GM12891 (cell line): ENCODE measurements at regions not wholly inside any gene's neighbourhood (a gene's known extent, or its start where the extent isn't known, plus 50 kb on each side); places are given as distances from the start of the nearest gene placed in this dataset.
"Not testable (repeated sequence)": the region's sequence is repeated elsewhere in the genome, so short reads cannot be mapped to it uniquely, and the experiment has no call there.

Experiments used
- DNase-seq: peaks from one replicate; pipeline ENCODE4 v3.0.0; 2011; ENCODE audit warnings: low spot score; ENCODE audit not compliant: insufficient read length
- FAIRE-seq: peaks from 2 replicates; lab custom pipeline; 2011; peaks lifted over from hg19 to GRCh38; lab: Jason Lieb, UNC
- PAX5 ChIP-seq: IDR thresholded peaks from 2 replicates; pipeline ENCODE4 v1.6.1; 2011; ENCODE audit warnings: low read length, moderate library complexity, mild to moderate bottlenecking; ENCODE audit not compliant: insufficient read depth, severe bottlenecking
- POLR2A ChIP-seq: IDR thresholded peaks from 2 replicates; pipeline ENCODE4 v1.6.1; 2011; ENCODE audit warnings: low read depth, low read length, control low read depth
- POLR2AphosphoS5 ChIP-seq: IDR thresholded peaks from 2 replicates; pipeline ENCODE4 v1.6.1; 2011; ENCODE audit warnings: low read depth, low read length, control low read depth
- POU2F2 ChIP-seq: IDR thresholded peaks from 2 replicates; pipeline ENCODE4 v1.6.1; 2011; ENCODE audit warnings: low read depth, mild to moderate bottlenecking, control low read depth, low read length, moderate library complexity
- SPI1 ChIP-seq: IDR thresholded peaks from 2 replicates; pipeline ENCODE4 v1.6.1; 2011; ENCODE audit warnings: low read depth, low read length, control low read depth
- TAF1 ChIP-seq: IDR thresholded peaks from 2 replicates; pipeline ENCODE4 v1.6.1; 2011; ENCODE audit warnings: low read depth, low read length, control low read depth

GRCh38 chr6:139882234-139882633 lies 507.8 kb upstream of the CITED2 start:
- FAIRE-seq (no peak), DNase-seq (no peak)
- TF ChIP-seq POU2F2 (no peak), PAX5 (no peak), POLR2AphosphoS5 (no peak), TAF1 (no peak), SPI1 (no peak), POLR2A (no peak)

GRCh38 chr6:139881728-139882211 lies 507.3 kb upstream of the CITED2 start:
- no peak for FAIRE-seq
- TF ChIP-seq SPI1 = no peak
- no peak for TF ChIP-seq POLR2A
- TF ChIP-seq POU2F2 = no peak
- TF ChIP-seq POLR2AphosphoS5 = no peak
- TF ChIP-seq PAX5 = no peak
- no peak for TF ChIP-seq TAF1
- no peak for DNase-seq

GRCh38 chr6:139881236-139881635 lies 506.8 kb upstream of the CITED2 start:
- DNase-seq = no peak
- FAIRE-seq = no peak
- no peak for TF ChIP-seq POLR2A
- TF ChIP-seq SPI1 = no peak
- no peak for TF ChIP-seq POLR2AphosphoS5
- no peak for TF ChIP-seq PAX5
- no peak for TF ChIP-seq TAF1
- no peak for TF ChIP-seq POU2F2

GRCh38 chr6:139879823-139880356 lies 505.4 kb upstream of the CITED2 start:
- no peak for TF ChIP-seq PAX5
- no peak for TF ChIP-seq POLR2A
- TF ChIP-seq SPI1 = no peak
- no peak for TF ChIP-seq POLR2AphosphoS5
- no peak for TF ChIP-seq TAF1
- TF ChIP-seq POU2F2 = no peak
- DNase-seq = no peak
- no peak for FAIRE-seq

GRCh38 chr6:139879241-139879640 lies 504.8 kb upstream of the CITED2 start:
- not testable (repeated sequence) for DNase-seq, FAIRE-seq

- TF ChIP-seq PAX5 (no peak), POLR2A (no peak), POLR2AphosphoS5 (no peak), SPI1 (no peak), POU2F2 (no peak), TAF1 (no peak)
- no peak for DNase-seq
- FAIRE-seq = no peak
These were observed 503.5 kb upstream of the CITED2 start for GRCh38 chr6:139877828-139878405.

GRCh38 chr6:139872665-139873064 lies 498.2 kb upstream of the CITED2 start:
- TF ChIP-seq POU2F2 (no peak), PAX5 (no peak), POLR2AphosphoS5 (no peak), TAF1 (no peak), SPI1 (no peak), POLR2A (no peak)
- FAIRE-seq (no peak), DNase-seq (no peak)

GRCh38 chr6:139871803-139872510 lies 497.5 kb upstream of the CITED2 start:
- FAIRE-seq (no peak), DNase-seq (no peak)
- TF ChIP-seq TAF1 (no peak), POLR2AphosphoS5 (no peak), POLR2A (no peak), PAX5 (no peak), POU2F2 (no peak), SPI1 (no peak)

GRCh38 chr6:139871165-139871710 lies 496.8 kb upstream of the CITED2 start:
- no peak for FAIRE-seq
- no peak for DNase-seq

More at GRCh38 chr6:139871165-139871710, 496.8 kb upstream of the CITED2 start:
- TF ChIP-seq POLR2A (no peak), SPI1 (no peak), POLR2AphosphoS5 (no peak), PAX5 (no peak), POU2F2 (no peak), TAF1 (no peak)
